ENCODE measurements at regions not wholly inside any gene's neighbourhood (a gene's known extent, or its start where the extent isn't known, plus 50 kb on each side); places are given as distances from the start of the nearest gene placed in this dataset.

DNA sequence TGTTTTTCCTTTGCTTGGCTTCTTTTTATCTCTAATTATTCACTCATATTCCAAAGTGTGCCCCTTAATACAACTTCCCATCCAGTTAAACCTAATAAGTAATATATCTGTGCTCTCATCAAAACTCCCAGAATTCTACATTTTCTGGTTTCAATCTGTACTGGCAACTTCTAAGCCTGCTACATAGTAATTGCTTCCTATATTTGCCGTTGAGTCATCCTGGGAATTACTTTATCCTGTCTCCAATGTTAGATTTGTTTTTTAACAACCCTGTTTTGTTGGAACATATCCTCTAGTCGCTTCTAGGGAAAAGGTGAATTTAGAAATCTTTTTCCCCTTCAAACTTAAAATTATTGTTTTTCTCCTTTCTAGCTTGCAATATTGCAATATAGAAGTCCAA, 620.5 kb upstream of the PKN2 start:
- no peaks in the 10 kb centered on the region for H3K9me3 ChIP-seq (replicated peaks in 1 of 11)
- H3K27me3 ChIP-seq: no peaks in the 10 kb centered on the region
- H3K27ac ChIP-seq: no peak overlapping the region
- H3K4me3 ChIP-seq: no peak overlapping the region
- no peak overlapping the region for H3K9ac ChIP-seq
- no peaks in the 10 kb centered on the region for H3K36me3 ChIP-seq
- H3K4me1 ChIP-seq: no peaks in the 10 kb centered on the region; a peak in 1 of 20 replicates
- no peaks in the 10 kb centered on the region for H4K20me1 ChIP-seq
- no peak for TF ChIP-seq Cebpa-rat (IDR thresholded peaks at IDR 0.05)
- H3K4me2 ChIP-seq: no peak overlapping the region

- Histone ChIP-seq H3K9ac (no peak overlapping the region), H3K27me3 (no peaks in the 10 kb centered on the region), H3K36me3 (no peaks in the 10 kb centered on the region), H3K9me3 (replicated peaks in 1 of 11) (no peaks in the 10 kb centered on the region), H3K4me1 (no peaks in the 10 kb centered on the region), H3K27ac (no peak overlapping the region), H3K4me3 (no peak overlapping the region), H3K4me2 (no peak overlapping the region), H4K20me1 (no peaks in the 10 kb centered on the region)
- no peak for TF ChIP-seq Cebpa-rat (IDR thresholded peaks at IDR 0.05)
These were observed 615.6 kb upstream of the PKN2 start for GRCh38 chr1:88068407-88068960.

- no peak overlapping the region for H3K27ac ChIP-seq
- H3K4me1 ChIP-seq: no peaks in the 10 kb centered on the region
- H3K4me2 ChIP-seq: no peak overlapping the region
- TF ChIP-seq Cebpa-rat (IDR thresholded peaks at IDR 0.05): no peak
- no peak overlapping the region for H3K9ac ChIP-seq
- H4K20me1 ChIP-seq: no peaks in the 10 kb centered on the region
- H3K36me3 ChIP-seq: no peaks in the 10 kb centered on the region
- no peaks in the 10 kb centered on the region for H3K27me3 ChIP-seq
- no peaks in the 10 kb centered on the region for H3K9me3 ChIP-seq (replicated peaks in 1 of 11)
- no peak overlapping the region for H3K4me3 ChIP-seq
These were observed 613.1 kb upstream of the PKN2 start for GRCh38 chr1:88070956-88071355.

DNA sequence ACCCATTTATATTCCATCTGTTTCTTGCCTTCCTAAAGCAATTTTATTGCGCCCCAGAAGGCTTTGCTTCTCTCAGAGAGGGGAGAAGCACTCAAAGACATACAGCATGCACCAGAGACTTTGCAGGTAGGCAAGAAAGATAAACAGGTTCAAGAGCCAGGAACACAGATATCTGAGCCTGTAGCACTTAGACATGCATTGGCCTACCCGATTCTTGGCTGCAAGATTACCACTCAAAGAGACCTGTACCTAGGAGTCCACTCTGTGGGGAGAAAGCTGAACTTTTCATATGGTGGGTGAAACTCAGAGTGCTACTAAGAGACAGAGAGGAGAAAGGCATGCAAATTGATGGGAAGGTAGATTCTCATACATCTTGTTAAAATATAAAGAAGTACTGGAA, 609.4 kb upstream of the PKN2 start:
- H3K27ac ChIP-seq: no peak overlapping the region
- H3K27me3 ChIP-seq: no peaks in the 10 kb centered on the region
- no peaks in the 10 kb centered on the region for H3K36me3 ChIP-seq
- no peak for TF ChIP-seq Cebpa-rat (IDR thresholded peaks at IDR 0.05)
- no peaks in the 10 kb centered on the region for H3K9me3 ChIP-seq (replicated peaks in 1 of 11)
- no peaks in the 10 kb centered on the region for H4K20me1 ChIP-seq
- H3K9ac ChIP-seq: no peak overlapping the region
- no peak overlapping the region for H3K4me3 ChIP-seq
- no peak overlapping the region for H3K4me2 ChIP-seq
- no peaks in the 10 kb centered on the region for H3K4me1 ChIP-seq

DNA sequence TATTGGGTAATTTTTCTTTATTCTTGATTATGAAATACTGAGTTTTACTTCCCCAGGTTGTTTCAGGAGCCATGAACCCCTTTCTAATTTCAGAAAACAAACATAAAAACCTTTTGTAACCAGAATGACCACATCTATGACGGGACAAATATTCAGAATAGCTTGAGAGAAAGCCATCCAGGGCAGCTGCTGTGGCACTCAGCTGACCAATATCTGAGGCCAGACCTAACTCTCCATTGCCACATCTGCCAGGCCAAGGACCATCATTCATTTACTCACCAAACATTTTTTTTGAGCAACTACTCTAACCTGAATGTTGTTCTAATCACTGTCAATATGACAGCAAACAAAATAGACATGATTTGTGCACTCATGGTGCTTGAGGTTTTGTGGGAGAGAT, 608.3 kb upstream of the PKN2 start:
- H3K9me3 ChIP-seq (replicated peaks in 1 of 11): no peaks in the 10 kb centered on the region
- no peak overlapping the region for H3K9ac ChIP-seq
- no peak for TF ChIP-seq Cebpa-rat (IDR thresholded peaks at IDR 0.05)
- H4K20me1 ChIP-seq: no peaks in the 10 kb centered on the region
- H3K4me2 ChIP-seq: no peak overlapping the region
- no peak overlapping the region for H3K27ac ChIP-seq
- no peaks in the 10 kb centered on the region for H3K27me3 ChIP-seq
- H3K4me1 ChIP-seq: no peaks in the 10 kb centered on the region
- no peaks in the 10 kb centered on the region for H3K36me3 ChIP-seq
- H3K4me3 ChIP-seq: no peak overlapping the region

DNA sequence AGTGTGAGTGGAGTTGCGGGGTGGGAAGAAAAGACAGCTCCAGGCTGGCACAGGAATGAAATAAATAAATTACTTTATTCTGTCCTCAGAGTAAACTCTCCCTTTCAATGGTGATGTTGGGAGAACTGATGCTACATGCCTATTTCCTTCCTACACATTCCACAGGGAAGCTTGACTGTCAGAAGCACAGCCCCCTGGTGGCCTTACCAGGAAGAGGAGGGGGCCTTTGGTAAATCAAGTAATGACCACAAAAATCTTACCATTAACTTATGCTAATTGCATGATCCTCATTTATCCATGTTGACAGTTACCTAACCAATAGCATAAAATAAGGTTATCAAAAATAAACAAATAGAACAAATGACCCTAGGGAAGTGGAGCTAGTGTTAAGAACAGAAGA, 605.0 kb upstream of the PKN2 start:
- Histone ChIP-seq H3K9ac (no peak overlapping the region), H3K9me3 (replicated peaks in 1 of 11) (peaks cover 0 to 5% (median 0%) of the 10 kb centered on the region in 11 experiments; a peak in 1 of 22 replicates), H4K20me1 (no peaks in the 10 kb centered on the region), H3K4me1 (no peaks in the 10 kb centered on the region), H3K36me3 (no peaks in the 10 kb centered on the region), H3K4me2 (no peak overlapping the region), H3K4me3 (no peak overlapping the region), H3K27me3 (no peaks in the 10 kb centered on the region), H3K27ac (no peak overlapping the region)
- no peak for TF ChIP-seq Cebpa-rat (IDR thresholded peaks at IDR 0.05)

DNA sequence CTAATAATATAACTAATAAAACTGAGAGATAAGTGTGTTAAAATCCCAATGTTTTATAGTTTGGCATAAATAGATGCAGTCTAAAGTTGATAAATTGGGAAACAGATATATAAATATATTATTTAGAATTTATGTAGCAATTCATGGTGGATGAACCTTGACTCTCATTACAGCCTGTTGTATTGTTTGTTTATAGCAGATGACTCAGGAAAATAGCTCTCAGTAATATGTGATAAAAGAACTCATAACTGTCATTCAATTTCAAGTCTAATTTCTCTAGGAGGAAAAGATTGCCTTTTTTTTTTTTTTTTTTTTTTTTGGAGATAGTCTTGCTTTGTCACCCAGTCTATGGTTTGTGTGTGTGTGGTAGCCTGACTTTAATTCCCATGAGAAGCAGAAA, 603.2 kb upstream of the PKN2 start:
- no peaks in the 10 kb centered on the region for H4K20me1 ChIP-seq
- no peaks in the 10 kb centered on the region for H3K4me1 ChIP-seq
- no peaks in the 10 kb centered on the region for H3K36me3 ChIP-seq
- no peak overlapping the region for H3K4me3 ChIP-seq
- no peak overlapping the region for H3K4me2 ChIP-seq
- peaks cover 0 to 16% (median 9%) of the 10 kb centered on the region in 11 experiments; a peak in 11 of 22 replicates for H3K9me3 ChIP-seq (replicated peaks in 1 of 11)
- H3K9ac ChIP-seq: no peak overlapping the region
- TF ChIP-seq Cebpa-rat (IDR thresholded peaks at IDR 0.05): no peak
- no peak overlapping the region for H3K27ac ChIP-seq
- no peaks in the 10 kb centered on the region for H3K27me3 ChIP-seq

DNA sequence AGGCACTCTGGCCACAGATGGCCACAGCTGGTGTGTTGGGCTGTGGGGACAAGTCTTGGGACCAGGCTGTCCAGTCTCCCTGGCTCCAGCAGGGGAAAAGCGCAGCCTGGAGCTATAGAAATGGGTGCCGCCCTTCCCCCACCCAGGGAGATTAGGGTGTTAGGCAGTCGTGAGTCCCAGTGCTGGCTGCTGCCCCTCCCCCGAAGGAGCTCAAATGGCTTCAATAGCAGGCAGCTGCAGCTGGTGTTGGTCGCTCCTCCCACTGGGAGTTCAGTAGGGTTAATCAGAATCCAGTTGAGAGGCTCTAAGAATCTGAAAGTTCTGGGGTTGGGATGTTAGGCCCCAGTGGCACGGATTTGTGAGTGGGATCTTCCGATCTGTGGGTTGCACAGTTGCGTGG, 595.6 kb upstream of the PKN2 start:
- H3K9me3 ChIP-seq (replicated peaks in 1 of 11): peaks cover 0 to 20% (median 13%) of the 10 kb centered on the region in 11 experiments; a peak in 13 of 22 replicates
- H3K4me2 ChIP-seq: peak overlapping the region in 4 of 11 experiments; percentile 10 to 21 (median 16); a peak in 3 of 22 replicates
- H3K4me1 ChIP-seq: peaks cover 0 to 4% (median 0%) of the 10 kb centered on the region in 10 experiments; a peak in 1 of 20 replicates
- no peaks in the 10 kb centered on the region for H4K20me1 ChIP-seq
- no peak overlapping the region for H3K27ac ChIP-seq
- H3K9ac ChIP-seq: no peak overlapping the region
- no peaks in the 10 kb centered on the region for H3K36me3 ChIP-seq
- TF ChIP-seq Cebpa-rat (IDR thresholded peaks at IDR 0.05): no peak
- H3K27me3 ChIP-seq: no peaks in the 10 kb centered on the region
- H3K4me3 ChIP-seq: no peak overlapping the region; a peak in 1 of 20 replicates

GRCh38 chr1:88089961-88090360, 594.1 kb upstream of the PKN2 start:
- H3K9me3 ChIP-seq (replicated peaks in 1 of 11): peaks cover 0 to 10% (median 3%) of the 10 kb centered on the region in 11 experiments; a peak in 13 of 22 replicates
- H3K4me1 ChIP-seq: peaks cover 0 to 4% (median 0%) of the 10 kb centered on the region in 10 experiments; a peak in 1 of 20 replicates
- no peak overlapping the region for H3K9ac ChIP-seq
- H3K4me3 ChIP-seq: no peak overlapping the region
- no peak overlapping the region for H3K27ac ChIP-seq
- no peaks in the 10 kb centered on the region for H3K27me3 ChIP-seq
- no peaks in the 10 kb centered on the region for H4K20me1 ChIP-seq
- no peak overlapping the region for H3K4me2 ChIP-seq
- H3K36me3 ChIP-seq: no peaks in the 10 kb centered on the region
- no peak for TF ChIP-seq Cebpa-rat (IDR thresholded peaks at IDR 0.05)

- H3K4me2 ChIP-seq: no peak overlapping the region
- H3K4me1 ChIP-seq: no peaks in the 10 kb centered on the region
- no peaks in the 10 kb centered on the region for H3K36me3 ChIP-seq
- H3K9me3 ChIP-seq (replicated peaks in 1 of 11): no peaks in the 10 kb centered on the region
- no peaks in the 10 kb centered on the region for H3K27me3 ChIP-seq
- H4K20me1 ChIP-seq: no peaks in the 10 kb centered on the region
- no peak overlapping the region for H3K9ac ChIP-seq
- no peak for TF ChIP-seq Cebpa-rat (IDR thresholded peaks at IDR 0.05)
- no peak overlapping the region for H3K27ac ChIP-seq
- no peak overlapping the region for H3K4me3 ChIP-seq
These were observed 585.2 kb upstream of the PKN2 start for GRCh38 chr1:88098881-88099280.

Data from BLaER1 treated with 17β-estradiol and CSF1 and Interleukin-3, amounts not matched to agents 10 nM and 100 nM (cell line).